Kidney glomerular epithelial cell (primary cell): ENCODE measurements at regions not wholly inside any gene's neighbourhood (a gene's known extent, or its start where the extent isn't known, plus 50 kb on each side); places are given as distances from the start of the nearest gene placed in this dataset.

ENCODE experiments used
- DNase-seq: peaks from one replicate; lab custom pipeline; 2025; lab: John Stamatoyannopoulos, UW

DNA sequence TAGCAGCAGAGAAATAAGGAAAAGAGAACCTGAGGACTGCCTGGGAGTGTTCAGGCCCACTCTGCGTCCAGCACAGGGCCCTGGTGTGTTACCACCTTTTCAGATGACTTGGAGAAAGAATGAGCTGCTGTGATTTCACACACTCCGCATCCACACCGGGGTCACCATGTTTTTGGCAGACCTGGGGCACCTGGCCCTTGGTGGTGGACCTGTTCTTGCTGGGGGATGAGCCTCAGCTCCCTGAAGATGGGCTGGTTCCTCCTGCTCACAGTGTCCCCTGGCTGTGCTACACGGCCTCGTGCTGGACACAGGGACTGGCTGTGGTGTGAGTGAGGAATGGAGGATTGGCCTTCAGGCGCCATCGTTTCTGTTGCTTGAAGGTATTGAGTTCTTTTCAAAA lies 1381.4 kb downstream of the TBC1D22A start:
- no peak for DNase-seq

DNA sequence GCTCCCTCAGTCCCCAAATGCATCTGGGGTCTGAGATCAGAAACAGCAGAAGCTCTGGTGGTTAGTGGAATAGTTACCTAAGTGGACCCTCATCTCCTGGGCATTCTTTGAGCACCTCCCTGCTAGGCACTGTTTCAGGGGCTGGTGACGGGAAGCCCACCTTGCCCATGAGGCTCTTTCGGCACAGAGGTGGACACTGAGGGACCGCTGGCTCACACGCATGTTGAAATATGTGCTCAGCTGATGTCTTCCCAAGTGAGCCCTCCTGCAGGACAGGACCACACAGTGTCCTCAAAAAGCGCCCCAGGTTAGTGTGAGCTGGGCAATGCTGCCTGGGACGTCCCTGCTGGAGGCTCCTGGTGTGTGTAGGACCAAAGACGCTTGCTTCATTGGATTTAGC lies 1379.9 kb downstream of the TBC1D22A start:
- DNase-seq = no peak

DNA sequence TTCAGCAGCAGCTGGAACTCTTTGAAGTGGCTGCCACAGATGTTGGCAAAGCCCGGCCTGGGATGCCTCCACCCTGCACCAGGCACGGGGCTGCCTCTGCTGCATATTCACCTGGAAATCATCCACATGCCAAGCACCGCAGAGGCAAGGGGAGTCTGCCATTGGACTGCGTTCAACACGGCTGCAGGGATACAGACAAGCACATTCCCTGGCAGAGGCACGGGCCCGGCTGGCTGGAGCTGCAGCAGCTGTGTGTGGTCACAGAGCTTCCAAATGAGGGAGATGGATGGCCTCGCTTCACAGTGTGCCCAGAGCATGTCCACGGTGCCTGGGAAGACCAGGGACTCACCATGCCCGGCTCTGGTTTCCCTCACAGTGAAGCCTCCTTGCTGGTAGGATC lies 1378.9 kb downstream of the TBC1D22A start:
- DNase-seq = no peak

DNA sequence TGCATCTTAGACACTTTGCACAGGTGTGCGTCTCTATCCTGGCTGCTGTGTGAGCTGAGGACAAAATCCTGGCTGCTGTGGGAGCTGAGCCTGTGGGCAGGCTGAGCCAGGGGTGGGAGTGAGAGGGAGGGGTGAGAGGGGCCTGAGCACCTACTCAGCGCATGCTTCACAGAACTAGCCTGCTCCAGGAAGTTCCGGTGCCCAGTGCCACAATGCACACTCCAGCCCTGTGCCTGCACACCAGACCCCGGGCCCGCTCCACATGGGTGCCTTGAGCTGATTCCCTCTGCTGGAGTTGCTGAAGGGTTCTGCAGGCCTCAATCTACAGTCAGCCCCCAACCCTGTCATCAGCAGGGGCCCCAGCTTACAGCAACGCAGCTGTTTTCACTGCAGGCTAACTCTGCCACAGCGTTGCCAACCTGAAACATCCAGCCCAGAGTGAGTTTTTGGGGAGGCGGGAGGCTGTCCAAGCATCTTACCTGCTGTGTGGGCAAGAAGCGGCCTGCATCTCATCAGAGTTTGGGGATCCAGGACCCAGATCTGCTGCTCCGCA lies 1377.9 kb downstream of the TBC1D22A start:
- DNase-seq = no peak

DNA sequence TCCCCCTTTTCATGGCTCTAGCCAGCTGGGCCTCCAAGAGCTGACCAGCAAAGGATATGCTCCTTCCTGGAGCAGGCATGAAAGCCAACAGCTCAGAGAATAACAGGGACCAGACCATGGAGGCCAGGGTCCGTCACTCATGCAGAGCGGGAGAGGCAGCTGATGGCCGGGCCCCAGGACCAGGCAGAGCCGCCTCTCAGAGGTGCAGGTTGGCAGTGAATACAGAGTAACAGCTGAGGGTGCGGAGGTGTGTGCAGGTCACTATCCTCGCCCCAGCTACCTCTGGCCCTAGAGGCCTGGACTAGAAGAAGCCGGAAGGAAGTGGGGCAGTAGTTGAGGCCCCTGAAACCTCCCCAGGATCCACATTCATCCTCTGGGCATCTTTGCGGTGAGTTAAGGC lies 1377.3 kb downstream of the TBC1D22A start:
- DNase-seq = no peak

DNA sequence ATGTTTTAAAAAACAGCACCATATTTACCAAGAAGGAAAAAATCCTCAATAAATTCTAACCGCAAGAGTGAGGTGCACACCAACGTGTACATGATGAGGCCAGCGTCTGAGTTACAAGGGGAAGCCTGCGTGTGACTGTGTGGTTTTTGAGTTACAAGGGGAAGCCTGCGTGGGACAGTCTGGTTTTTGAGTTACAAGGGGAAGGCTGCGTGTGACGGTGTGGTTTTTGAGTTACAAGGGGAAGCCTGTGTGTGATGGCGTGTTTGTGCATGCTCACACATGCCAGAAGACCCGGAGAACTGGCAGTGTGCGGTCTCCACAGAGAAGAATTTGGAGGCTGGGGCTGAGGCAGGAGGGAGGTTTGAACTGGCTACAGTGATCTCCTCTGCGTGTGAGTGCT lies 1376.4 kb downstream of the TBC1D22A start:
- DNase-seq = no peak

DNA sequence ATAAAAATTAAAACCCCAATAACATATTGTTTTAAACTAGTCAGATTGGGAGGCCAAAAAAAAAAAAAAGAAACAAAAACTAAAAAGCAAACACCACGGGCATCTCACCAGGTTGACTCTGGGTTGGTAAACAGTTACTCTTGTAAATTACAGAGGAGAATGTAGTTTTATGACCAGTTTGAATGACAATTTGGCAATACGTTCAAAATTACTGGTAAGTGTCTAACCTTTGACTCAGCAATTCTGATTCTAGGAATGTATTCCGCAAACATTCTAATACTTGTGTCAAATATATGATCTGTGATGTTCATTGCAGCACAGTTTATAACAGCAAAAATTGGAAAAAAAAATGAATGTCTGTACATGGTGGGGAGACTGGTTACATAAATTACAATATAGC lies 1376.0 kb downstream of the TBC1D22A start:
- DNase-seq = no peak

DNA sequence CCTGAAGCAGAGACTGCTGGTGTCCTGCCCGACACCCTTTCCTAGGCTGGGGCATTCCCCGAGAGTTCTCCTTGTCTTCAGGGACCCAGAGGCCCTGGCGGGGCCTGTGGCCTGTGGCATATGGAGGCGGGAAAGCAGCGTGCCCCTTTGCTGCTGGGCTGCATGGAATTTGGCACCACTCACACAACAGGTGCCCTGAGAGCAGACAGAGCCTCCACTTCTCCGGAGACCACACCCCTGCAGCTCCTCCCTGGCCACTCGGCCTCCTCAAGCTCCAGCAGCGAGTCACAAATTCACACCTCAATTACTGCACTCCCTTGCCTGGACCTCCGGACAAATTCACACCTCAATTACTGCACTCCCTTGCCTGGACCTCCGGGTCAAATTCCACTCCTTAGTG lies 1375.2 kb downstream of the TBC1D22A start:
- DNase-seq = no peak

DNA sequence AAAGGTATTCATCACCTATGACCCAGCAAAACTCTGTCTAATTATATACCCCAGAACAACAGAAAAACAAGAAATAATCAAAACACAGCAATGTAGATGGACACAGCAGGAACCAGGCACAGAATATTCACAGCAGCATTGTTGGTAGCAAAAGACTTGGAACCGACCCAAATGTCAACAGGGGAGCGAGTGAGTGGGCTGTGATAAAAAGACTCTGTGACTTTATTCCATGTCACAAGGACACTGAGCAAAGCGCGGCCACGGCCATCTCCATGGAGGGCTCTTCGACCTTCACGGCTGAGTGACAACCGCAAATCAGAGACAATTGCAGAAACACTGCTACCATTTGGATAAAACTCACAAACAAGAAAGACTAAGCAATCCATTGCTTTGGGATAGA lies 1373.1 kb downstream of the TBC1D22A start:
- no peak for DNase-seq

DNA sequence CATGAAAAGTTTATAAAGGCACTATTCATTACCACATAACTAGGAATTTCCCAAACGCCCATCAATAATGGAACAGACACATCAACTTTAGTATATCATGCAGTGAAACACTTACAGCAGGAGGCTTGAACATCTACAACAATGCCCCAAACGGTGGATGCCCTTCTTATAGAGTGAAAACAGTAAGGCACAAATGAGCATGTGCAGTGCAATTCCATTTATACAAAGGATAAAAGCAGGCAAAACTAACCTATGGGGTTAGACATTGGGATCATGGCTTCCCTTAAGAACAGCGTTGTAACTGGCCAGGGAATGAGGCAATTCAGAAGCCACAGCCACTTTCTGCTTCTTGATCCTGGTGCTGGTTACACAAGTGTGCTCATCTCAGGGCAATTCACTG lies 1363.0 kb downstream of the TBC1D22A start:
- DNase-seq = no peak

DNA sequence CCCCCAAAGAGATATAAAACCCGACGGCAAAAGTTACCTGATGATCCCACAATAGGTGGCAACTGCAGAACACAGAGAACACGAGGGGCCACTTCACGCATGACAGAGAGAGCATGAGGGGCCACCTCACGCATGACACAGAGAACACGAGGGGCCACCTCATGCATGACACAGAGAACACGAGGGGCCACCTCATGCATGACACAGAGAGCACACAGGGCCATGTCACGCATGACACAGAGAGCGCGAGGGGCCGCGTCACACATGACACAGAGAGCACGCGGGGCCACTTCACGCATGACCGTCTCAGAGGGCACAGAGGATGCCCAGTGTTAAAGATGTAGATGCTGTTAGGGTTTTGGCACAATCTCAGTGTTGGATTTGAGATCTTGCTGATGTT lies 1359.5 kb downstream of the TBC1D22A start:
- DNase-seq = no peak

DNA sequence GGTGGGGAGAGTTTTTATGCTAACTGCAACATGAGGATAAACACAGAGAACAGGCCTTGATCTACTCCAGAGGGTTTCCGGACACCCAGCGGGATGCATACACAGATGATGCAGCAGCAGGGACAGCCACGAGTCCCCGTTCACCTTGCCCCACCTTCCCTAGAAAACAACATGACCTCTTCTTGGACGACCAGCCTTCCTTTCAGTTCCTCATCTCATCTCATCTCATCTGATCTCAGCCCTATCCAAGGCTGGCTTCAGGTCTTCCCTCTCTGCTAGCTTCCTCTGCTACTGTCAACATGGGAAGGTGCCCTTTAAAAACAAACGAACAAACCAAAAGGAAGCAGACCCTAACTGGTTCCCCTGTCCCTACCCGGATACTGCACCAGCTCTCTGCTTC lies 1356.2 kb downstream of the TBC1D22A start:
- no peak for DNase-seq

DNA sequence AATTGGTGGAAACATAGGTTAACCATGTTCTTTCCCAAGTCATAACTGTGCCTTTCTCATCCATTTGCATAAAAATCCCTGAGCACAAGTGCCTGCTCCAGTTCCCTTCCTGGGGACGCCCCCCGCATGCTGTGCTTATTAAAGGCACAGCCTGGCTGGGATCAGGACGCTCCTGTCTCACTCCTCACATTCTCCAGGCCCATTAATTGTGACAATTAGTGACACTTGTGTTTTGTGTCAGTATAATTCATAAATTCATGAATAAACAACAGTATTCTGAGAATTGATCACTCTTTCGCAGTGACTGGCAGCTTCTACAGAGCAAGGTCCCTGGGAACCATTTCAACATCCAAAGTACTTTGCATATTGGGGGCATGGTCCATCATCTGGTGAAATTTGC lies 1354.4 kb downstream of the TBC1D22A start:
- no peak for DNase-seq

DNA sequence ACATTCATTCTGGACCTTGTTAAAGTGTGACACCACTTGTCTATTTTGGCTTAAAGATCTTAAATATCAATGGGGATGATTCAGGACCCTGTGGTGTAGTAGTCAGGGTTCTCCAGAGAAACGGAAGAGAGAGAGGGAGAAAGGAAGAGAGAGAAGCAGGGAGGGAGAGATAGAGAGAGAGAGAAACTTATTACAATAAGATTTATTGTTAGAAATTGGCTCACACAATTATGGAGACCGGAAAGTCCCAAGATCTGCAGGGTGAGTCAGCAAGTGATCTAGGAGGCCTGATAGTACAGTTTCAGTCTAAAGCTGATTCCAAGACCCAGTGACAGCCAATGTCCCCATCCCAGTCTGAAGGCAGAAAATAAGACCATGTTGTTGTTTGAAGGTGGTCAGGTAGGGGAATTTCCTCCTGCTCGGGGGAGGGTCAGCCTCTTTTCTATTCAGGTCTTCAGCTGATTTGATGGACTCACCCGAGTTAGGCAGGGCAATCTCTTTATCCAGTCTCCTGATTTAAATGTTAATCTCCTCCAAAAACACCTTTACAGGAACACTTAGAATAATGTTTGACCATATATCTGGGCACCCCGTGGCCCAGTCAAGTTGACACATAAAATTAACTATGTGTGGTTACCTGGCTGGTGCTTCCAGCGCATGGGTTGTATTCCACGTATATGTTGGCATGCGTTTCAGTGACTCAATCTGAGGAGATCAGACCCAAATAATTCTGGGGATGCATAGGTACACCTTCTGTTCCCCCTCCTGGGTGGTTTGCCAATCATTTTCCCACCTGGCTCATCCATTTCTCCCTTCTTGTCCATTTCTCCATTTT lies 1350.5 kb downstream of the TBC1D22A start:
- DNase-seq = no peak

DNA sequence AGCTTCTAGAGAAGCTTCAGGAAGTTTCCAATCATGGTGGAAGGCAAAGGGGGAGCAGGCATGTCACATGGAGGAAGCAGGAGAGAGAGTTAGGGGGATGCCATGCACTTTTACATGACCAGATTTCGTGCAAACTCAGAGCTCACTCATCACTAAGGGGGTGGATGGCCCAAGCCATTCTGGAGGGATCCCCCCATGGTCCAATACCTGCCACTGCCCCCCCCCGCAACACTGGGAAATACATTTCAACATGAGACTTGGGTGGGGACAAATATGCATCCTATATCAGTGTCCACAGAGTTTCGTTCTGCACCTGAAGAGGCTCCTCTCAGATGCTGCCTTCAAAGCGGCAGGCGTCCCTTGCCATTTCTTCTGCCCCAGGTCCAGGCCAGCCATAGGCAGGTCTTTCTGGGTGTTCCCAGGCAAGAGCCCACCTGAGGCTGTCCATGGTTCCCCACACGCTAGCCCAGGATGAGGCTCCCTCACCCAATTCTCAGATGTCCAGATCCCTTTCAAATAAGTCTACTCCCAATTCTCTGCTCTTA lies 1344.3 kb downstream of the TBC1D22A start:
- no peak for DNase-seq

DNA sequence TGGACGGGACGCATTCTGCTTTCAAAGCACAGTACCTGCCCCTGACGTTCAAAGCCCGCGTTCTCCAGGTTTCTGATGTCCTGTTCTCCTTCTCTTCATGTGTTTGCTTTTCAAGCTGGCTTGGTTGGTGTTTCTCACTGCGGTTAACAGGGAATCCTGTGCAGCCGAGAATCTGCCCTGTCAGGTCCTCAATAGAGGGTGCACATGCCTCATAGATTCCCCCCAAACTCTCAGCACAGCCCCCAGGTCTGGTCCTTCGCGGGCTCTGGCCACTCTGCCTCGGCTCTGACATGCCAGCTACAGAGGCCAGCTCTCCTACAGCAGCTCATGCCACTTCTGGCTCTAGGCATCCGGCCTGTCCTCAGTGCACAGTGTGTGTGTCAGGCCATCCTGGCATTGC lies 1343.8 kb downstream of the TBC1D22A start:
- DNase-seq = no peak

DNA sequence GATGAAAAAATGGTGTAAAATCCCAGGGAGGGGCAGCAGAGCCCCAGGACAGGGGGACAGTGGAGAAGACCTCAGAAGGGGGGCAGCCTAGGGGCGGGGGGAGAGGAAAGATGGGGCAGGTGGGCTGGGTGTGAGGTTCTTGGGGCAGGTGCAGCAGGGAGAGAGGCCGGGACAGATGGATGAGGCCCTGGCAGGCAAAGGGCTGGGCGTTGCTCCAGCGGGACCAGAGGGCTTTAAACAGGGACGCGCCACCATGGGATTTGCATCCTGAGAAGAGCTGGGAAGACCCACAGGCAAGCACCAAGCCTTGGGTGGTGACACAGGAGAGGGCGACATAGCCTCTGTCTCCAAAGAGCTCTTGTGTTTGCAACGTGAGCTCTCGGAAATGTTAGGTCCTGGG lies 1342.8 kb downstream of the TBC1D22A start:
- no peak for DNase-seq

DNA sequence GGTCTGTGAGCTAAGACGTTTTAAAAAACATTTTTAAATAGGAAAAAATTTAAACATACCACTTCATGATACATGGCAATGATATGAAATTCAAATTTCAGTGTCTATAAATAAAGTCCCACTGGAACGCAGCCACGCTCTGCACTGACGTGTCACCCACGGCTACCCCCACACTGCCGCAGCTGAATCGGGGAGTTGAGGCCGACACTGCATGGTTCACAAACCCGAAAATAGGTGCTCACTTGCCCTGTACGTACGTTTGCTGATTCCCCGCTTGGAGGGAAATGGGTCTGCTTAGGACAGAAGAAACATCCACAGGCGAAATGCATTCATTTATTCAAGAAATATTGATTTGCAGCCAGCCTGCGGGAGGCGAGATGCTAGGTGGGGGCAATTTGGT lies 1342.3 kb downstream of the TBC1D22A start:
- no peak for DNase-seq

DNA sequence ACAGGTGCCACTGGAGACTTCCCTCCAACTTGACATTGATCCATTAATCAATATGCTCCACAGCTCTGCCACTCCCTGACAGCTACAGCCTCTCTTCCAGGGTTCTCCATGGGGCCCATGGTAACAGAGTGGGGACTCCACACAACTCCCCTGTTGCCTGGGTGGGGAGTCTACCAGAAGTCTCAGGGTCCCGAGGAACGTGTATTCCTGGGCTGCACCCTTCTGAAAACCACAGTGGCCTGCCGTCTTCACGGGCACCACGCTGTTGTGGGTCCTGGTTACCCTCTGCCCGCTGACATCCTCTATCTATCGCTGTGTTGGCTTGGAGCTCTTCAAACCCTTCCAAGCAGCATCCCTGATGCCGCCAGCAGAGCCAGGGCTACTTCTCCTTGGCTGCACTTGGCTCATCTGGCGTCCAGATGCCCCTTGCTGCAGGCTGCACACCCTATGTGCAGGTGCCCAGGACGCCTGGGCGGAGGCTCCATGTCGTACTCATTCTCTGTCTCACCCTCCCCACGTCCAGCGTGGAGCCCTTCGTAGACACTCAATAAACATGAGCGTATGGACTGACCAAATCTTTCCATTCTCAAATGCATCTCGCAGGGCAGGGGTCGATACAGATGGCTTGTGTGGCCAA lies 1341.8 kb downstream of the TBC1D22A start:
- no peak for DNase-seq

DNA sequence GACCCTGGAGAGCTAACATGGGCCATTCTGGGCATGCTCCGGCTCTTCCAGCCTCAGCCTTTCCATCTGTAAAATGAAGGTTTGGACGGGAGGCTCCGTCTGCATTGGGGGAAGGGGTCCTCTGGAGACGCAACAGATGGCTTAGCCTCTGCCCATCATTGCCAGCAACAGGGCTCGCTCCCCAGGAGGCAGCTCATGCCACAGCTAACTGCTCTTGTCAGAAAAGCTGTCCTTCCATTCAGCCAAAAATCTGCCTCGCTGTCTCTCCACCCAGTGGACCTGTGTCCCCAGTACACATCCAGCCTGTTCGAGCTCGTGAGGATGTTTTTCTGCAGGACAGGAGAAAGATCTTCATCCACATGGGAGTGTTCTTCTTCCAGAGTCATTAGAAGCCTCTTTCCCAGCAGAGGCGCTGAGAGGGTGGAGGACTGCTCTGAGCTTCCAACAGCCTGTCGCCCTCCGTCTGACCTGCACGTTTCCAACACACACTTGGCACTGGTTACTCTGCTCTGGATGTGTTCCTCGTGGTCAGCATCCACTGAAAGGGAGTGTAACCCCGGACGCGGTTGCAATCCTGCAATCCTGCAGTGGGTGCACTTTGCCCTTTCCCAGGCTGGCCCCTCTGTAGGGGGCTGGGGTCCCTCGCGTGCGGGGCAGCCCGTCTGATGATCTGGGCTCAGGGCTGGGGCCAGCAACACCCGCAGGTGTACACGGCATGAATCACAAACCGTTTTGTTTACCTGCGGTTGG lies 1340.9 kb downstream of the TBC1D22A start:
- DNase-seq = no peak

DNA sequence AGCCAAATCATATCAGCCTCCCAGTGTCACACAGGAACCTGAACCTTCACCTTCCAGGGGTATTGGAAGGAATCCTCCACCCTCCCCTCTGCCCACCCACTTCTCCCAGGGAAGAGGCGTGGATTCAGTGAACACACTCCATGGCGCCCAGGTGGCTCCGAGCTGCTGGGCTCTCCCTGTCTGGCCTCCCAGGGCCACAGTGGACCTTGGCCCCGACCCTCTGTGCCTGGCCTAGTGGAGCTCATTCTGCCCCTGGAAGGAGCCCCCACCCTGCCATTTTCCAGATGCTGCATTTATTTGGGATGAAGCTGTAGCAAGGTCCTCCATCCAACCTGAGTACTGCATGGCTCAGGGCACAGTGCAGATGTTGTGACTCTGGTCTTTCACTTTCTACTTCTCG lies 1340.1 kb downstream of the TBC1D22A start:
- no peak for DNase-seq

DNA sequence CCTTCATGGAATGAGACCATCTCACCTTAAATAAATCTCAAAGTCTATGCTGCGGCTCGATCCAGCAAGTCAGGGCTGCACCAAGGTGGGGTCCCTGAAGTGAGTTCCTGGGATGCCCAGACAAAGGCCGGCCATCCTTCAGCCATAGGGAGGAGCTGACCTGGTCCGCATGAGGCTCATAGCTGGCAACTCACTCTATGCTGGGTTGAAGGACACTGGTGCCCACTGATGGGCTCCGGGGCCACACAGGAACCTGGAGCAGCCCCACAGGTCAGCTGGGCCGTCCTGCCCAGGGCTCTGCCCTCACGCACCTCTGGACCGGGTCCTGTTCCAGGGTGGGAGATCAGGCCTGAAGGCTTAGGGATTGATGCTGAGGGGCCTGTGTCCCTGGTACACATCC lies 1339.3 kb downstream of the TBC1D22A start:
- no peak for DNase-seq
